ENCODE measurements at regions not wholly inside any gene's neighbourhood (a gene's known extent, or its start where the extent isn't known, plus 50 kb on each side); places are given as distances from the start of the nearest gene placed in this dataset.
A peak's percentile ranks its signal among the peaks of the same experiment; 100 is the strongest.

GRCh38 chr16:73131156-73131862 is 83.4 kb upstream of the ZFHX3 start:
- intact Hi-C loops (cut with DNase I) = no loop called here
- Histone ChIP-seq H3K9me3 (no peaks in the 10 kb centered on the region), H3K27me3 (ENCODE audit: insufficient read depth in 3 of 3, low read length in 2 of 3) (no peaks in the 10 kb centered on the region), H3K27ac (no peak overlapping the region), H3K4me3 (no peak overlapping the region), H3K36me3 (ENCODE audit: insufficient read depth in 1 of 2, low read depth in 1 of 2) (no peaks in the 10 kb centered on the region), H3K4me1 (no peaks in the 10 kb centered on the region)
- WGBS, 3 donors = 85% methylated on average over 7 of the region's 7 CpGs
- TF ChIP-seq CTCF (IDR thresholded peaks at IDR 0.05) = no peak
- DNase-seq (no peak), ATAC-seq (no peak)

GRCh38 chr16:73129455-73129854 is 81.5 kb upstream of the ZFHX3 start:
- H3K9me3 ChIP-seq = no peaks in the 10 kb centered on the region
- no peak overlapping the region for H3K4me3 ChIP-seq
- no peaks in the 10 kb centered on the region for H3K4me1 ChIP-seq
- no peak for TF ChIP-seq CTCF (IDR thresholded peaks at IDR 0.05)
- ATAC-seq (no peak), DNase-seq (no peak)
- intact Hi-C loops (cut with DNase I) = no loop called here
- H3K36me3 ChIP-seq (ENCODE audit: insufficient read depth in 1 of 2, low read depth in 1 of 2) = no peaks in the 10 kb centered on the region
- no peaks in the 10 kb centered on the region for H3K27me3 ChIP-seq (ENCODE audit: insufficient read depth in 3 of 3, low read length in 2 of 3)
- 92 to 93% (median 93%) methylated on average over 13 of the region's 13 CpGs for WGBS, 3 donors
- no peak overlapping the region for H3K27ac ChIP-seq

GRCh38 chr16:73126525-73126853 is 78.6 kb upstream of the ZFHX3 start:
- H3K36me3 ChIP-seq (ENCODE audit: insufficient read depth in 1 of 2, low read depth in 1 of 2) = no peaks in the 10 kb centered on the region
- WGBS, 3 donors = 70 to 79% (median 79%) methylated on average over 6 of the region's 6 CpGs
- no peaks in the 10 kb centered on the region for H3K9me3 ChIP-seq
- no peak overlapping the region for H3K4me3 ChIP-seq
- DNase-seq (peak; percentile 71 to 73), ATAC-seq (peak in 3 of 4 donors; percentile 57 to 65 (median 63))
- H3K27me3 ChIP-seq (ENCODE audit: insufficient read depth in 3 of 3, low read length in 2 of 3) = no peaks in the 10 kb centered on the region
- H3K4me1 ChIP-seq = no peaks in the 10 kb centered on the region
- no peak for TF ChIP-seq CTCF (IDR thresholded peaks at IDR 0.05)
- H3K27ac ChIP-seq = no peak overlapping the region
- intact Hi-C loops (cut with DNase I) = no loop called here

- no peak for TF ChIP-seq CTCF (IDR thresholded peaks at IDR 0.05)
- no peaks in the 10 kb centered on the region for H3K36me3 ChIP-seq (ENCODE audit: insufficient read depth in 1 of 2, low read depth in 1 of 2)
- intact Hi-C loops (cut with DNase I) = no loop called here
- H3K4me3 ChIP-seq = no peak overlapping the region
- H3K9me3 ChIP-seq = no peaks in the 10 kb centered on the region
- 85 to 88% (median 88%) methylated on average over 7 of the region's 7 CpGs for WGBS, 3 donors
- DNase-seq (no peak), ATAC-seq (peak in 3 of 4 donors; percentile 32 to 47 (median 38))
- H3K27ac ChIP-seq = no peak overlapping the region
- H3K27me3 ChIP-seq (ENCODE audit: insufficient read depth in 3 of 3, low read length in 2 of 3) = no peaks in the 10 kb centered on the region
- no peaks in the 10 kb centered on the region for H3K4me1 ChIP-seq
Measured at GRCh38 chr16:73125850-73126524, 78.1 kb upstream of the ZFHX3 start.

Measured in psoas muscle (tissue), 7 donors.